WTC11 (cell line): ENCODE measurements at regions not wholly inside any gene's neighbourhood (a gene's known extent, or its start where the extent isn't known, plus 50 kb on each side); places are given as distances from the start of the nearest gene placed in this dataset.
"Not testable (repeated sequence)": the region's sequence is repeated elsewhere in the genome, so short reads cannot be mapped to it uniquely, and the experiment has no call there.

ENCODE experiments used
- ATAC-seq: fragments of 200-7000 bp; cut with Tn5 transposase; 2 replicates; pipeline ENCODE4 v1.10.0; 2021; ENCODE audit warnings: mild to moderate bottlenecking, moderate library complexity
- CTCF ChIA-PET: fragments of 300-600 bp; sonication (Branson Sonifier 250); formaldehyde crosslinking; loops from one replicate; lab custom pipeline; 2021; ENCODE audit warnings: antibody characterized with exemption; lab: Charles Lee
- POLR2A ChIA-PET: fragments of 350-600 bp; sonication (Branson Sonifier 250); formaldehyde crosslinking; loops from one replicate; lab custom pipeline; 2021; ENCODE audit warnings: antibody characterized with exemption; lab: Charles Lee
- DNase-seq: peaks from one replicate; pipeline ENCODE4 v3.0.0; 2021; ENCODE audit warnings: low spot score
- H3K27ac Mint-ChIP-seq: 2 replicates; pipeline ENCODE4 v1.8.0; 2021; ENCODE audit warnings: mixed read lengths
- H3K27me3 Mint-ChIP-seq: 2 replicates; pipeline ENCODE4 v1.8.0; 2021; ENCODE audit warnings: low read depth, mild to moderate bottlenecking, moderate library complexity, mixed read lengths
- H3K36me3 Mint-ChIP-seq: 2 replicates; pipeline ENCODE4 v1.8.0; 2021; ENCODE audit warnings: mixed read lengths
- H3K4me1 Mint-ChIP-seq: 2 replicates; pipeline ENCODE4 v1.8.0; 2022; ENCODE audit warnings: mixed read lengths
- H3K4me3 Mint-ChIP-seq: 2 replicates; pipeline ENCODE4 v1.8.0; 2021; ENCODE audit warnings: mild to moderate bottlenecking, moderate library complexity, mixed read lengths
- H3K9me3 Mint-ChIP-seq: 2 replicates; pipeline ENCODE4 v1.8.0; 2021; ENCODE audit warnings: mixed read lengths
- FOXJ3 ChIP-seq: sonication (generic); formaldehyde crosslinking; IDR thresholded peaks from 2 replicates; pipeline ENCODE4 v1.9.0; 2021; ENCODE audit warnings: missing genetic modification reagents, mild to moderate bottlenecking, borderline replicate concordance
- HMGA2 ChIP-seq: fragments of 250-450 bp; sonication (Bioruptor Pico); IDR thresholded peaks from 2 replicates; pipeline ENCODE4 v1.4.0; 2021; ENCODE audit warnings: mild to moderate bottlenecking, moderate library complexity
- IRF2 ChIP-seq: sonication (generic); formaldehyde crosslinking; IDR thresholded peaks from 2 replicates; pipeline ENCODE4 v1.8.0; 2022; ENCODE audit warnings: low read depth, missing genetic modification reagents, borderline replicate concordance
- MYBL2 ChIP-seq: sonication (generic); formaldehyde crosslinking; IDR thresholded peaks from 2 replicates; pipeline ENCODE4 v1.8.1; 2023; ENCODE audit warnings: mild to moderate bottlenecking, moderate library complexity, missing genetic modification reagents
- PRRX2 ChIP-seq: fragments of 250-450 bp; sonication (Bioruptor Pico); IDR thresholded peaks from 2 replicates; pipeline ENCODE4 v1.8.0; 2021; ENCODE audit warnings: mild to moderate bottlenecking
- TEAD4 ChIP-seq: sonication (generic); formaldehyde crosslinking; IDR thresholded peaks from 2 replicates; pipeline ENCODE4 v1.8.0; 2022; ENCODE audit warnings: mild to moderate bottlenecking, missing genetic modification reagents
- ZNF263 ChIP-seq: sonication (generic); formaldehyde crosslinking; IDR thresholded peaks from 2 replicates; pipeline ENCODE4 v1.8.1; 2022; ENCODE audit warnings: low read depth, mild to moderate bottlenecking, moderate library complexity, missing genetic modification reagents
- ZNF416 ChIP-seq: fragments of 250-450 bp; sonication (Bioruptor Pico); IDR thresholded peaks from 2 replicates; pipeline ENCODE4 v1.9.0; 2021; ENCODE audit warnings: mild to moderate bottlenecking, inconsistent platforms
- TF ChIP-seq, protein P1 (sequence below): sonication (generic); formaldehyde crosslinking; IDR thresholded peaks from 2 replicates; pipeline ENCODE4 v1.8.1; 2022; ENCODE audit warnings: mild to moderate bottlenecking, missing genetic modification reagents, moderate library complexity, borderline replicate concordance
- TF ChIP-seq, protein P2 (sequence below): fragments of 250-450 bp; sonication (Bioruptor Pico); IDR thresholded peaks from 2 replicates; pipeline ENCODE4 v1.9.0; 2021; ENCODE audit warnings: mild to moderate bottlenecking, borderline replicate concordance
- TF ChIP-seq, protein P3 (sequence below): sonication (generic); formaldehyde crosslinking; IDR thresholded peaks from 2 replicates; pipeline ENCODE4 v1.8.0; 2023; ENCODE audit warnings: mild to moderate bottlenecking, missing genetic modification reagents
- TF ChIP-seq, protein P4 (sequence below): sonication (generic); formaldehyde crosslinking; IDR thresholded peaks from 2 replicates; pipeline ENCODE4 v1.8.0; 2023; ENCODE audit warnings: missing genetic modification reagents, mild to moderate bottlenecking, borderline replicate concordance
- TF ChIP-seq, protein P5 (sequence below): sonication (generic); formaldehyde crosslinking; IDR thresholded peaks from 2 replicates; pipeline ENCODE4 v1.8.0; 2022; ENCODE audit warnings: mild to moderate bottlenecking, missing genetic modification reagents
- TF ChIP-seq, protein P6 (sequence below): fragments of 250-450 bp; sonication (Bioruptor Pico); conservative IDR thresholded peaks from 2 replicates; pipeline ENCODE4 v1.9.0; 2021; ENCODE audit warnings: mild to moderate bottlenecking

DNA sequence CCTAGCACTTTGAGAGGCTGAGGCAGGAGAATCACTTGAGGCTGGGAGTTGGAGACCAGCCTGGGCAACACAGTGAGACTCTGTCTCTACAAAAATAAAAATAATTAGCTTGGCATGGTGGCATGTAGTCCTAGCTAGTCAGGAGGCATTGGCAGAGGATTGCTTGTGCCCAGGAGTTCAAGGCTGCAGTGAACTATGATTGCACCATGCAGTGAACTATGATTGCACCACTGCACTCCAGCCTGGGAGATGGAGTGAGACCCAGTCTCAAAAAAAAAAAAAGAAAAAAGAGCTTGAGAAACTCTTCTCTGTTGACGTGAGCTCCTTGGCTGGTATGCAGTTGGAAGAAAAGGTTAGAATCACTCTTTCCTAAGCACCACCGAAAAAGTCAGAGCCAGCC is 125.1 kb upstream of the TNP1 start:
- H3K4me1 Mint-ChIP-seq: peaks cover 15% of the 10 kb centered on the region
- no peaks in the 10 kb centered on the region; the same call in none of the 2 replicates for H3K9me3 Mint-ChIP-seq
- no peak for DNase-seq
- POLR2A ChIA-PET: no interaction called here
- H3K27ac Mint-ChIP-seq: no peak overlapping the region
- no peaks in the 10 kb centered on the region for H3K36me3 Mint-ChIP-seq
- no peaks in the 10 kb centered on the region; the same call in 1 of the 2 replicates for H3K27me3 Mint-ChIP-seq
- TF ChIP-seq IRF2 (no peak), PRRX2 (CRISPR knock-in tag) (no peak), TEAD4 (CRISPR knock-in tag) (no peak), MYBL2 (CRISPR knock-in tag) (no peak), HMGA2 (no peak), FOXJ3 (CRISPR knock-in tag) (no peak), ZNF416 (CRISPR knock-in tag) (no peak), ZNF263 (CRISPR knock-in tag) (no peak)
- TF ChIP-seq, protein P1, sequence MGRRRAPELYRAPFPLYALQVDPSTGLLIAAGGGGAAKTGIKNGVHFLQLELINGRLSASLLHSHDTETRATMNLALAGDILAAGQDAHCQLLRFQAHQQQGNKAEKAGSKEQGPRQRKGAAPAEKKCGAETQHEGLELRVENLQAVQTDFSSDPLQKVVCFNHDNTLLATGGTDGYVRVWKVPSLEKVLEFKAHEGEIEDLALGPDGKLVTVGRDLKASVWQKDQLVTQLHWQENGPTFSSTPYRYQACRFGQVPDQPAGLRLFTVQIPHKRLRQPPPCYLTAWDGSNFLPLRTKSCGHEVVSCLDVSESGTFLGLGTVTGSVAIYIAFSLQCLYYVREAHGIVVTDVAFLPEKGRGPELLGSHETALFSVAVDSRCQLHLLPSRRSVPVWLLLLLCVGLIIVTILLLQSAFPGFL: no peak
- TF ChIP-seq, protein P2, sequence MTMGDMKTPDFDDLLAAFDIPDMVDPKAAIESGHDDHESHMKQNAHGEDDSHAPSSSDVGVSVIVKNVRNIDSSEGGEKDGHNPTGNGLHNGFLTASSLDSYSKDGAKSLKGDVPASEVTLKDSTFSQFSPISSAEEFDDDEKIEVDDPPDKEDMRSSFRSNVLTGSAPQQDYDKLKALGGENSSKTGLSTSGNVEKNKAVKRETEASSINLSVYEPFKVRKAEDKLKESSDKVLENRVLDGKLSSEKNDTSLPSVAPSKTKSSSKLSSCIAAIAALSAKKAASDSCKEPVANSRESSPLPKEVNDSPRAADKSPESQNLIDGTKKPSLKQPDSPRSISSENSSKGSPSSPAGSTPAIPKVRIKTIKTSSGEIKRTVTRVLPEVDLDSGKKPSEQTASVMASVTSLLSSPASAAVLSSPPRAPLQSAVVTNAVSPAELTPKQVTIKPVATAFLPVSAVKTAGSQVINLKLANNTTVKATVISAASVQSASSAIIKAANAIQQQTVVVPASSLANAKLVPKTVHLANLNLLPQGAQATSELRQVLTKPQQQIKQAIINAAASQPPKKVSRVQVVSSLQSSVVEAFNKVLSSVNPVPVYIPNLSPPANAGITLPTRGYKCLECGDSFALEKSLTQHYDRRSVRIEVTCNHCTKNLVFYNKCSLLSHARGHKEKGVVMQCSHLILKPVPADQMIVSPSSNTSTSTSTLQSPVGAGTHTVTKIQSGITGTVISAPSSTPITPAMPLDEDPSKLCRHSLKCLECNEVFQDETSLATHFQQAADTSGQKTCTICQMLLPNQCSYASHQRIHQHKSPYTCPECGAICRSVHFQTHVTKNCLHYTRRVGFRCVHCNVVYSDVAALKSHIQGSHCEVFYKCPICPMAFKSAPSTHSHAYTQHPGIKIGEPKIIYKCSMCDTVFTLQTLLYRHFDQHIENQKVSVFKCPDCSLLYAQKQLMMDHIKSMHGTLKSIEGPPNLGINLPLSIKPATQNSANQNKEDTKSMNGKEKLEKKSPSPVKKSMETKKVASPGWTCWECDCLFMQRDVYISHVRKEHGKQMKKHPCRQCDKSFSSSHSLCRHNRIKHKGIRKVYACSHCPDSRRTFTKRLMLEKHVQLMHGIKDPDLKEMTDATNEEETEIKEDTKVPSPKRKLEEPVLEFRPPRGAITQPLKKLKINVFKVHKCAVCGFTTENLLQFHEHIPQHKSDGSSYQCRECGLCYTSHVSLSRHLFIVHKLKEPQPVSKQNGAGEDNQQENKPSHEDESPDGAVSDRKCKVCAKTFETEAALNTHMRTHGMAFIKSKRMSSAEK (CRISPR knock-in tag): no peak
- TF ChIP-seq, protein P3, sequence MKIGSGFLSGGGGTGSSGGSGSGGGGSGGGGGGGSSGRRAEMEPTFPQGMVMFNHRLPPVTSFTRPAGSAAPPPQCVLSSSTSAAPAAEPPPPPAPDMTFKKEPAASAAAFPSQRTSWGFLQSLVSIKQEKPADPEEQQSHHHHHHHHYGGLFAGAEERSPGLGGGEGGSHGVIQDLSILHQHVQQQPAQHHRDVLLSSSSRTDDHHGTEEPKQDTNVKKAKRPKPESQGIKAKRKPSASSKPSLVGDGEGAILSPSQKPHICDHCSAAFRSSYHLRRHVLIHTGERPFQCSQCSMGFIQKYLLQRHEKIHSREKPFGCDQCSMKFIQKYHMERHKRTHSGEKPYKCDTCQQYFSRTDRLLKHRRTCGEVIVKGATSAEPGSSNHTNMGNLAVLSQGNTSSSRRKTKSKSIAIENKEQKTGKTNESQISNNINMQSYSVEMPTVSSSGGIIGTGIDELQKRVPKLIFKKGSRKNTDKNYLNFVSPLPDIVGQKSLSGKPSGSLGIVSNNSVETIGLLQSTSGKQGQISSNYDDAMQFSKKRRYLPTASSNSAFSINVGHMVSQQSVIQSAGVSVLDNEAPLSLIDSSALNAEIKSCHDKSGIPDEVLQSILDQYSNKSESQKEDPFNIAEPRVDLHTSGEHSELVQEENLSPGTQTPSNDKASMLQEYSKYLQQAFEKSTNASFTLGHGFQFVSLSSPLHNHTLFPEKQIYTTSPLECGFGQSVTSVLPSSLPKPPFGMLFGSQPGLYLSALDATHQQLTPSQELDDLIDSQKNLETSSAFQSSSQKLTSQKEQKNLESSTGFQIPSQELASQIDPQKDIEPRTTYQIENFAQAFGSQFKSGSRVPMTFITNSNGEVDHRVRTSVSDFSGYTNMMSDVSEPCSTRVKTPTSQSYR (CRISPR knock-in tag): no peak
- TF ChIP-seq, protein P4, sequence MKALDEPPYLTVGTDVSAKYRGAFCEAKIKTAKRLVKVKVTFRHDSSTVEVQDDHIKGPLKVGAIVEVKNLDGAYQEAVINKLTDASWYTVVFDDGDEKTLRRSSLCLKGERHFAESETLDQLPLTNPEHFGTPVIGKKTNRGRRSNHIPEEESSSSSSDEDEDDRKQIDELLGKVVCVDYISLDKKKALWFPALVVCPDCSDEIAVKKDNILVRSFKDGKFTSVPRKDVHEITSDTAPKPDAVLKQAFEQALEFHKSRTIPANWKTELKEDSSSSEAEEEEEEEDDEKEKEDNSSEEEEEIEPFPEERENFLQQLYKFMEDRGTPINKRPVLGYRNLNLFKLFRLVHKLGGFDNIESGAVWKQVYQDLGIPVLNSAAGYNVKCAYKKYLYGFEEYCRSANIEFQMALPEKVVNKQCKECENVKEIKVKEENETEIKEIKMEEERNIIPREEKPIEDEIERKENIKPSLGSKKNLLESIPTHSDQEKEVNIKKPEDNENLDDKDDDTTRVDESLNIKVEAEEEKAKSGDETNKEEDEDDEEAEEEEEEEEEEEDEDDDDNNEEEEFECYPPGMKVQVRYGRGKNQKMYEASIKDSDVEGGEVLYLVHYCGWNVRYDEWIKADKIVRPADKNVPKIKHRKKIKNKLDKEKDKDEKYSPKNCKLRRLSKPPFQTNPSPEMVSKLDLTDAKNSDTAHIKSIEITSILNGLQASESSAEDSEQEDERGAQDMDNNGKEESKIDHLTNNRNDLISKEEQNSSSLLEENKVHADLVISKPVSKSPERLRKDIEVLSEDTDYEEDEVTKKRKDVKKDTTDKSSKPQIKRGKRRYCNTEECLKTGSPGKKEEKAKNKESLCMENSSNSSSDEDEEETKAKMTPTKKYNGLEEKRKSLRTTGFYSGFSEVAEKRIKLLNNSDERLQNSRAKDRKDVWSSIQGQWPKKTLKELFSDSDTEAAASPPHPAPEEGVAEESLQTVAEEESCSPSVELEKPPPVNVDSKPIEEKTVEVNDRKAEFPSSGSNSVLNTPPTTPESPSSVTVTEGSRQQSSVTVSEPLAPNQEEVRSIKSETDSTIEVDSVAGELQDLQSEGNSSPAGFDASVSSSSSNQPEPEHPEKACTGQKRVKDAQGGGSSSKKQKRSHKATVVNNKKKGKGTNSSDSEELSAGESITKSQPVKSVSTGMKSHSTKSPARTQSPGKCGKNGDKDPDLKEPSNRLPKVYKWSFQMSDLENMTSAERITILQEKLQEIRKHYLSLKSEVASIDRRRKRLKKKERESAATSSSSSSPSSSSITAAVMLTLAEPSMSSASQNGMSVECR (CRISPR knock-in tag): no peak
- TF ChIP-seq, protein P5, sequence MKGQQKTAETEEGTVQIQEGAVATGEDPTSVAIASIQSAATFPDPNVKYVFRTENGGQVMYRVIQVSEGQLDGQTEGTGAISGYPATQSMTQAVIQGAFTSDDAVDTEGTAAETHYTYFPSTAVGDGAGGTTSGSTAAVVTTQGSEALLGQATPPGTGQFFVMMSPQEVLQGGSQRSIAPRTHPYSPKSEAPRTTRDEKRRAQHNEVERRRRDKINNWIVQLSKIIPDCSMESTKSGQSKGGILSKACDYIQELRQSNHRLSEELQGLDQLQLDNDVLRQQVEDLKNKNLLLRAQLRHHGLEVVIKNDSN (CRISPR knock-in tag): no peak
- TF ChIP-seq, protein P6, sequence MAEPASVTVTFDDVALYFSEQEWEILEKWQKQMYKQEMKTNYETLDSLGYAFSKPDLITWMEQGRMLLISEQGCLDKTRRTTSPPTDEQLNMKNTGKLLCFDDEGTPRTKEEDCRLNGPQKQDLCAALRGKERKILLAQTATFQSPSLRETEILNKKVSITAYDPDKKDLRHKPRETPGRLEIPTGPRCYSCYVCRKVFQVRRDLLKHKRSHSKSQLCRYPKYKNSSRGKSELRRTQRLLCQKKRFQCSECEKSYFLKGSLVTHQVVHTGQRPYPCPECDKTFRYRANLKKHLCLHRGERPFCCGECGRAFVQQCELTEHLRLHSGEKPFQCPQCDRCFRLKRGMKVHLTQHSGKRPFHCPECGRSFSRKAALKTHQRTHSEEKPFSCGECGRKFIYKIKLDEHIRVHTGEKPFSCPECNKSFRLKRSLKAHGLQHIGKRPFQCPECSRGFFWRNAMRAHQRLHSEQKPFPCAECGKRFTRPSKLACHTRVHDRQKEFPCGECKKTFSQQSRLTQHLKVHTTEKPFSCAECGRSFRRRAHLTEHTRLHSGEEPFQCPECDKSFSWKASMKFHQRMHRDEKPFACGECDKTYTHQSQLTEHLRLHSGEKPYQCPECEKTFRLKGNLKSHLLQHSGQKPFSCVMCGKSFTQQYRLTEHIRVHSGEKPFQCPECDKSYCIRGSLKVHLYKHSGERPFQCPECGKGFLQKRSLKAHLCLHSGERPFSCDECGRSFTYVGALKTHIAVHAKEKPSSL: no peak
- ATAC-seq: no peak
- CTCF ChIA-PET: interaction anchor here (0.6 to 2.4 kb wide), 8 partner anchors 15 to 1302 kb away, joined by 3 to 7 read pairs (median 4); partner anchors contain the start of gene IGFBP5
- no peak overlapping the region for H3K4me3 Mint-ChIP-seq

DNA sequence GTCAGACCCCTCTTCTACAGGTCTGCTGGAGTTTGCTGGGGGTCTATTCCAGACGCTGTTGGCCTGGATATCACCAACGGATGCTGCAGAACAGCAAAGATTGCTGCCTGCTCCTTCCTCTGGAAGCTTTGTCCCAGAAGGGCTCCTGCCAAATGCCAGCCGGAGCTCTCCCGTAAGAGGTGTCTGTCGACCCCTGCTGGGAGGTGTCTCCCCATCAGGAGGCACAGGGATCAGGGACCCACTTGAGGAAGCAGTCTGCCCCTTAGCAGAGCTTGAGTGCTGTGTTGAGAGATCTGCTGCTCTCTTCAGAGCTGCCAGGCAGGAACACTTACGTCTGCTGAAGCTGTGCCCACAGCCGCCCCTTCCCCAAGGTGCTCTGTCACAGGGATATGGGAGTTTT is 122.1 kb upstream of the TNP1 start:
- POLR2A ChIA-PET, H3K36me3 Mint-ChIP-seq, H3K27me3 Mint-ChIP-seq, H3K4me3 Mint-ChIP-seq, H3K9me3 Mint-ChIP-seq, ATAC-seq, H3K27ac Mint-ChIP-seq, CTCF ChIA-PET, DNase-seq: not testable (repeated sequence)
- peaks cover 11% of the 10 kb centered on the region for H3K4me1 Mint-ChIP-seq

DNA sequence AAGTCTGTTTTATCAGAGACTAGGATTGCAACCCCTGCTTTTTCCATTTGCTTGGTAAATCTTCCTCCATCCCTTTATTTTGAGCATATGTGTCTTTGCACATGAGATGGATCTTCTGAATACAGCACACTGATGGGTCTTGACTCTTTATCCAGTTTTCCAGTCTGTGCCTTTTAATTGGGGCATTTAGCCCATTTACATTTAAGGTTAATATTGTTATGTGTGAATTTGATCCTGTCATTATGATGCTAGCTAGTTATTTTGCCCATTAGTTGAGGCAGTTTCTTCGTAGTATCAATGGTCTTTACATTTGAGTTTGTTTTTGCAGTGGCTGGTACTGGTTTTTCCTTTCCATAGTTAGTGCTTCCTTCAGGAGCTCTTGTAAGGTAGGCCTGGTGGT is 120.6 kb upstream of the TNP1 start:
- H3K4me1 Mint-ChIP-seq, DNase-seq, H3K36me3 Mint-ChIP-seq, H3K27me3 Mint-ChIP-seq, H3K4me3 Mint-ChIP-seq, CTCF ChIA-PET, H3K27ac Mint-ChIP-seq, POLR2A ChIA-PET, H3K9me3 Mint-ChIP-seq, ATAC-seq: not testable (repeated sequence)
